H1 (cell line): ENCODE measurements at regions not wholly inside any gene's neighbourhood (a gene's known extent, or its start where the extent isn't known, plus 50 kb on each side); places are given as distances from the start of the nearest gene placed in this dataset.

ENCODE experiments used
- CTCF ChIA-PET: fragments of 300-600 bp; sonication (Branson Sonifier 250); formaldehyde crosslinking; loops from one replicate; lab custom pipeline; 2021; ENCODE audit not compliant: partially characterized antibody; lab: Charles Lee
- POLR2A ChIA-PET: fragments of 300-600 bp; sonication (Branson Sonifier 250); formaldehyde crosslinking; loops from one replicate; lab custom pipeline; 2021; ENCODE audit warnings: inconsistent platforms; ENCODE audit not compliant: partially characterized antibody; lab: Charles Lee
- DNase-seq, 2 experiments: peaks; one replicate each; pipeline versions ENCODE4 v3.0.0 to v3.0.0-alpha.2; 2010 to 2022; ENCODE audit warnings: low spot score in 2 of 2, low read depth in 1 of 2, mixed read lengths in 1 of 2
- FAIRE-seq: peaks from 2 replicates; lab custom pipeline; 2011; peaks lifted over from hg19 to GRCh38; lab: Jason Lieb, UNC
- H2AFZ ChIP-seq: 2 replicates; pipeline ENCODE4 v1.8.1; 2012; ENCODE audit warnings: low read length, inconsistent platforms
- H2AK5ac ChIP-seq: 2 replicates; pipeline ENCODE4 v1.6.1; 2013; ENCODE audit warnings: low read depth, low read length
- H2BK120ac ChIP-seq: replicated peaks from 2 replicates; pipeline ENCODE3; 2013; ENCODE audit warnings: low read depth, low read length, inconsistent platforms
- H2BK12ac ChIP-seq: 2 replicates; pipeline ENCODE4 v1.6.1; 2013; ENCODE audit warnings: low read depth, low read length
- H2BK15ac ChIP-seq: 2 replicates; pipeline ENCODE4 v1.6.1; 2013; ENCODE audit warnings: low read length
- H2BK20ac ChIP-seq: 2 replicates; pipeline ENCODE4 v1.6.1; 2013; ENCODE audit warnings: low read length
- H2BK5ac ChIP-seq: 2 replicates; pipeline ENCODE4 v1.6.1; 2013; ENCODE audit warnings: low read depth, low read length
- H3K14ac ChIP-seq: 2 replicates; pipeline ENCODE4 v1.6.1; 2013; ENCODE audit warnings: inconsistent platforms; ENCODE audit not compliant: insufficient read length
- H3K18ac ChIP-seq: 2 replicates; pipeline ENCODE4 v1.6.1; 2013; ENCODE audit warnings: low read length; ENCODE audit errors: extremely low read depth
- H3K23ac ChIP-seq: 2 replicates; pipeline ENCODE4 v1.6.1; 2013; ENCODE audit warnings: inconsistent platforms; ENCODE audit not compliant: insufficient read length
- H3K23me2 ChIP-seq: 2 replicates; pipeline ENCODE4 v1.6.1; 2013; ENCODE audit warnings: low read depth, low read length
- H3K27ac ChIP-seq: 2 replicates; pipeline ENCODE4 v1.6.1; 2011; ENCODE audit warnings: low read depth, low read length, inconsistent platforms
- H3K27me3 ChIP-seq, 4 experiments: replicated peaks in 1 of 4; 1 replicate in 1 of 4; 2 replicates in 3 of 4; pipeline versions ENCODE4 v1.6.1 to v1.8.1; 2011 to 2013; ENCODE audit warnings: low read length in 3 of 4, mild to moderate bottlenecking in 3 of 4, inconsistent platforms in 2 of 4, mixed read lengths in 2 of 4, moderate library complexity in 1 of 4; ENCODE audit not compliant: control insufficient read depth in 3 of 4, insufficient read depth in 3 of 4; ENCODE audit errors: extremely low read depth in 1 of 4
- H3K36me3 ChIP-seq, 4 experiments: 2 replicates each; pipeline versions ENCODE4 v1.6.1 to v1.8.1; 2011 to 2013; ENCODE audit warnings: mild to moderate bottlenecking in 4 of 4, low read length in 3 of 4, moderate library complexity in 2 of 4, control low read depth in 1 of 4, inconsistent platforms in 1 of 4; ENCODE audit not compliant: insufficient read depth in 4 of 4, control insufficient read depth in 2 of 4
- H3K4ac ChIP-seq: replicated peaks from 2 replicates; pipeline ENCODE3; 2013; ENCODE audit warnings: low read length, low read depth, mixed read lengths, inconsistent platforms; ENCODE audit not compliant: insufficient read length
- H3K4me1 ChIP-seq, 4 experiments: replicated peaks in 1 of 4; 1 replicate in 1 of 4; 2 replicates in 3 of 4; pipeline versions ENCODE4 v1.6.1 to v1.8.1; 2011 to 2013; ENCODE audit warnings: low read length in 3 of 4, inconsistent platforms in 2 of 4, mixed read lengths in 1 of 4; ENCODE audit not compliant: insufficient read depth in 4 of 4, control insufficient read depth in 3 of 4
- H3K4me2 ChIP-seq, 2 experiments: 2 replicates each; pipeline versions ENCODE4 v1.6.1 to v1.8.1; 2011 to 2013; ENCODE audit warnings: low read depth in 2 of 2, low read length in 2 of 2, control low read depth in 1 of 2, inconsistent platforms in 1 of 2, mild to moderate bottlenecking in 1 of 2; ENCODE audit not compliant: insufficient read depth in 1 of 2
- H3K4me3 ChIP-seq, 4 experiments: fragments of 200-600, 300-600 bp in 1 of 4; sonication (generic), shearing (Covaris generic), sonication (Bioruptor Twin) in 1 of 4; 2 replicates each; pipeline versions ENCODE4 v1.5.1 to v1.8.1; 2011 to 2016; ENCODE audit warnings: low read length in 4 of 4, low read depth in 3 of 4, control low read depth in 2 of 4, inconsistent platforms in 2 of 4, mild to moderate bottlenecking in 2 of 4, mixed read lengths in 1 of 4, moderate library complexity in 1 of 4; ENCODE audit not compliant: insufficient read depth in 2 of 4; ENCODE audit errors: extremely low read depth in 1 of 4
- H3K56ac ChIP-seq: replicated peaks from 2 replicates; pipeline ENCODE3; 2013; ENCODE audit warnings: low read depth, mild to moderate bottlenecking, mixed read lengths, low read length, inconsistent platforms; ENCODE audit not compliant: insufficient read length
- H3K79me1 ChIP-seq: 2 replicates; pipeline ENCODE4 v1.6.1; 2013; ENCODE audit warnings: low read depth, low read length, control low read depth
- H3K79me2 ChIP-seq, 2 experiments: 2 replicates each; pipeline versions ENCODE4 v1.6.1 to v1.8.1; 2012 to 2013; ENCODE audit warnings: low read length in 2 of 2, mild to moderate bottlenecking in 2 of 2, inconsistent platforms in 1 of 2; ENCODE audit not compliant: insufficient read depth in 2 of 2, control insufficient read depth in 1 of 2
- H3K9ac ChIP-seq, 4 experiments: replicated peaks in 1 of 4; 1 replicate in 1 of 4; 2 replicates in 3 of 4; pipeline versions ENCODE4 v1.6.1 to v1.8.1; 2011 to 2013; ENCODE audit warnings: low read depth in 3 of 4, low read length in 3 of 4, control low read depth in 2 of 4, mild to moderate bottlenecking in 2 of 4, moderate library complexity in 2 of 4, inconsistent platforms in 1 of 4; ENCODE audit errors: extremely low read depth in 1 of 4
- H3K9me3 ChIP-seq, 2 experiments: 2 replicates each; pipeline versions ENCODE4 v1.6.1 to v1.8.1; 2012 to 2013; ENCODE audit warnings: mild to moderate bottlenecking in 2 of 2, moderate library complexity in 2 of 2, control low read depth in 1 of 2, inconsistent platforms in 1 of 2, low read depth in 1 of 2, low read length in 1 of 2, mixed read lengths in 1 of 2; ENCODE audit not compliant: insufficient read depth in 2 of 2
- H4K20me1 ChIP-seq, 2 experiments: replicated peaks in 1 of 2; 2 replicates each; pipeline versions ENCODE3 to v1.8.1; 2011 to 2013; ENCODE audit warnings: inconsistent platforms in 2 of 2, low read length in 2 of 2, mild to moderate bottlenecking in 1 of 2; ENCODE audit not compliant: insufficient read depth in 2 of 2, control insufficient read depth in 1 of 2
- H4K5ac ChIP-seq: 2 replicates; pipeline ENCODE4 v1.6.1; 2013; ENCODE audit warnings: low read length, low read depth, mixed read lengths, inconsistent platforms; ENCODE audit not compliant: insufficient read length
- H4K8ac ChIP-seq: 2 replicates; pipeline ENCODE4 v1.8.0; 2013; ENCODE audit warnings: mild to moderate bottlenecking, moderate library complexity, low read length, inconsistent platforms; ENCODE audit not compliant: insufficient read depth; ENCODE audit errors: extremely low read depth
- H4K91ac ChIP-seq: replicated peaks from 2 replicates; pipeline ENCODE3; 2013; ENCODE audit warnings: low read length, mixed read lengths, inconsistent platforms; ENCODE audit not compliant: insufficient read length
- CEBPB ChIP-seq: IDR thresholded peaks from 2 replicates; pipeline ENCODE4 v1.6.1; 2012; ENCODE audit warnings: low read depth, low read length
- CREB1 ChIP-seq: IDR thresholded peaks from 2 replicates; pipeline ENCODE4 v1.6.1; 2012; ENCODE audit warnings: inconsistent platforms
- CTBP2 ChIP-seq: IDR thresholded peaks from 2 replicates; pipeline ENCODE4 v1.7.0; 2011; ENCODE audit warnings: borderline replicate concordance, mild to moderate bottlenecking, moderate library complexity, mixed read lengths, low read length; ENCODE audit not compliant: insufficient read depth, insufficient read length
- EP300 ChIP-seq, 2 experiments: IDR thresholded peaks; 1 replicate in 1 of 2; 2 replicates in 1 of 2; pipeline ENCODE4 v1.6.1; 2011 to 2012; ENCODE audit warnings: low read depth in 2 of 2, low read length in 2 of 2, mild to moderate bottlenecking in 2 of 2, borderline replicate concordance in 1 of 2, inconsistent platforms in 1 of 2, moderate library complexity in 1 of 2
- FOSL1 ChIP-seq: IDR thresholded peaks from 2 replicates; pipeline ENCODE4 v1.6.1; 2011; ENCODE audit warnings: mild to moderate bottlenecking, low read depth, low read length, moderate library complexity; ENCODE audit not compliant: insufficient read depth
- HDAC6 ChIP-seq: IDR thresholded peaks from one replicate; pipeline ENCODE4 v1.7.1; 2012; ENCODE audit warnings: low read depth, mild to moderate bottlenecking, inconsistent platforms, low read length, moderate library complexity
- KDM4A ChIP-seq: IDR thresholded peaks from one replicate; pipeline ENCODE4 v1.7.1; 2012; ENCODE audit warnings: low read depth, mild to moderate bottlenecking, moderate library complexity, low read length, inconsistent platforms; ENCODE audit not compliant: severe bottlenecking
- RXRA ChIP-seq: IDR thresholded peaks from 2 replicates; pipeline ENCODE4 v1.6.1; 2011; ENCODE audit warnings: low read depth, mild to moderate bottlenecking, low read length, moderate library complexity; ENCODE audit not compliant: insufficient read depth
- SIN3A ChIP-seq, 2 experiments: IDR thresholded peaks in 1 of 2; conservative IDR thresholded peaks in 1 of 2; 2 replicates each; pipeline ENCODE4 v1.6.1; 2011 to 2012; ENCODE audit warnings: low read length in 2 of 2, improper control_type of control experiment in 1 of 2, low read depth in 1 of 2, mild to moderate bottlenecking in 1 of 2
- SP4 ChIP-seq: IDR thresholded peaks from 2 replicates; pipeline ENCODE4 v1.6.1; 2012; ENCODE audit warnings: low read length, inconsistent platforms
- SRF ChIP-seq: IDR thresholded peaks from 2 replicates; pipeline ENCODE4 v1.6.1; 2011; ENCODE audit warnings: mild to moderate bottlenecking, low read depth, low read length, moderate library complexity
- TCF12 ChIP-seq: IDR thresholded peaks from 2 replicates; pipeline ENCODE4 v1.6.1; 2011; ENCODE audit warnings: low read depth, mild to moderate bottlenecking, low read length
- TEAD4 ChIP-seq: IDR thresholded peaks from 2 replicates; pipeline ENCODE4 v1.6.1; 2012; ENCODE audit warnings: low read depth, low read length, inconsistent platforms, mixed read lengths
- YY1 ChIP-seq: IDR thresholded peaks from 2 replicates; pipeline ENCODE4 v1.6.1; 2011; ENCODE audit warnings: low read depth, mild to moderate bottlenecking, low read length
- WGBS, 2 experiments: shearing (Covaris generic) in 1 of 2; methylation state at CpG; one replicate each; pipeline versions ENCODE4 v1.1.6 to v1.1.7; 2013 to 2015; ENCODE audit warnings: low lambda C conversion rate in 2 of 2, mixed read lengths in 2 of 2, inconsistent platforms in 1 of 2, low coverage in 1 of 2, missing lambda C conversion rate in 1 of 2; ENCODE audit not compliant: insufficient replicate concordance in 2 of 2, insufficient coverage in 1 of 2, insufficient read length in 1 of 2; ENCODE audit errors: extremely low coverage in 1 of 2, missing lambda C conversion rate in 1 of 2; 5-methylcytosine and 5-hydroxymethylcytosine counted together
- TF ChIP-seq, protein P1 (sequence below): IDR thresholded peaks from 2 replicates; pipeline ENCODE4 v1.6.1; 2011; ENCODE audit warnings: low read depth, mild to moderate bottlenecking, low read length; ENCODE audit not compliant: insufficient read depth

- no peaks in the 10 kb centered on the region for H3K79me1 ChIP-seq
- no peaks in the 10 kb centered on the region for H3K36me3 ChIP-seq
- no peak overlapping the region for H3K23ac ChIP-seq
- no peak overlapping the region for H2AFZ ChIP-seq
- no peak overlapping the region for H2AK5ac ChIP-seq
- no peaks in the 10 kb centered on the region for H3K27me3 ChIP-seq
- no peak overlapping the region for H3K14ac ChIP-seq
- no peak overlapping the region for H3K9ac ChIP-seq
- H2BK20ac ChIP-seq = no peak overlapping the region
- no peak overlapping the region for H3K4me2 ChIP-seq
- no peak for FAIRE-seq
- H4K8ac ChIP-seq = no peak overlapping the region
- no peak overlapping the region for H3K27ac ChIP-seq
- H2BK15ac ChIP-seq = no peak overlapping the region
- no peaks in the 10 kb centered on the region for H3K23me2 ChIP-seq
- no peak overlapping the region for H2BK120ac ChIP-seq
- DNase-seq = no peak
- CTCF ChIA-PET = interaction anchor here (1.6 kb wide), 1 partner anchor 9 kb away, joined by 3 read pairs; no protein-coding TSS in a partner anchor
- H4K20me1 ChIP-seq = no peaks in the 10 kb centered on the region
- H4K5ac ChIP-seq = no peak overlapping the region
- no peak overlapping the region for H3K4ac ChIP-seq
- no peak overlapping the region for H3K56ac ChIP-seq
- 0 out of 4 replicates have a peak, but pooled peaks cover 0 to 1% of the 10 kb centered on the region in 2 experiments for H3K9me3 ChIP-seq
- H4K91ac ChIP-seq = no peak overlapping the region
- H3K79me2 ChIP-seq = no peaks in the 10 kb centered on the region
- H3K18ac ChIP-seq = no peak overlapping the region
- 89% methylated on average over 1 of the region's 1 CpG; no CpG with 5 or more reads in 1 of the 2 experiments for WGBS, 2 experiments
- H2BK5ac ChIP-seq = no peak overlapping the region
- POLR2A ChIA-PET = no interaction called here
- H2BK12ac ChIP-seq = no peak overlapping the region
- peaks cover 0 to 2% (median 0%) of the 10 kb centered on the region in 4 experiments; a peak in 1 of 7 replicates for H3K4me1 ChIP-seq
- no peak overlapping the region for H3K4me3 ChIP-seq
- TF ChIP-seq YY1 (no peak), RXRA (no peak), CREB1 (no peak), SP4 (no peak), CEBPB (no peak), HDAC6 (no peak), TCF12 (no peak), SIN3A (conservative IDR thresholded peaks at IDR 0.05 in 1 of 2, IDR thresholded peaks at IDR 0.05 in 1 of 2; ENCODE audit: low read depth in 1 of 2, low read length in 2 of 2) (no peak), CTBP2 (no peak), SRF (no peak), FOSL1 (no peak), KDM4A (no peak), EP300 (IDR thresholded peaks at IDR 0.05; ENCODE audit: borderline replicate concordance in 1 of 2, low read depth in 2 of 2, low read length in 2 of 2) (no peak), TEAD4 (no peak)
- TF ChIP-seq, protein P1, sequence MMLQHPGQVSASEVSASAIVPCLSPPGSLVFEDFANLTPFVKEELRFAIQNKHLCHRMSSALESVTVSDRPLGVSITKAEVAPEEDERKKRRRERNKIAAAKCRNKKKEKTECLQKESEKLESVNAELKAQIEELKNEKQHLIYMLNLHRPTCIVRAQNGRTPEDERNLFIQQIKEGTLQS = no peak
Measured at GRCh38 chr20:7586481-7586880, 353.8 kb downstream of the HAO1 start.
